GM12865 (cell line): ENCODE measurements at regions not wholly inside any gene's neighbourhood (a gene's known extent, or its start where the extent isn't known, plus 50 kb on each side); places are given as distances from the start of the nearest gene placed in this dataset.

ENCODE experiments used
- DNase-seq: peaks from one replicate; pipeline ENCODE4 v3.0.0; 2010; ENCODE audit warnings: low read depth
- H3K4me3 ChIP-seq: 2 replicates; pipeline ENCODE4 v1.5.1; 2011; ENCODE audit warnings: mild to moderate bottlenecking, low read depth, low read length, control low read depth
- CTCF ChIP-seq: IDR thresholded peaks from 2 replicates; pipeline ENCODE4 v1.5.1; 2011; ENCODE audit warnings: low read length, control low read depth, low read depth, inconsistent platforms; ENCODE audit not compliant: insufficient read depth; ENCODE audit errors: missing control alignments

DNA sequence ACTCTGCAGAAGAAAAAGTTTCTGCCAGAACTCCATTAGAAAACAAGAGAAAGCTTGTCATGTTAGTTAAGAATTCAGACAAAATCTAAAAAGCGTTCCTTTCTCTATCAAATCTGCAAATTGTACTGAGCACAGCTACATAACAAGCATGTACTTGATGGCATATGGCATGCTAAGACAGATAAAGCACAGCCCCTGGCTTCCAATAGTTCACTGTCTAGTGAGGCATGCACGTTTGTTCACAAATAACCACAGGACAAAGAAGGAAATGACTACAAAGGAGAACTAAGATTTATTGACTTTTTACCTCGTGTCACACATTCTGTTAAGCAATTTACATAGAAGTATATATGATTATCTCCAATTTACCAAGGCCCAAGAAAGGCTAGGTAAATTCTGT, 518.2 kb upstream of the TLE4 start:
- peak; percentile 28 for DNase-seq
- TF ChIP-seq CTCF, result no peak
- H3K4me3 ChIP-seq, result no peak overlapping the region

DNA sequence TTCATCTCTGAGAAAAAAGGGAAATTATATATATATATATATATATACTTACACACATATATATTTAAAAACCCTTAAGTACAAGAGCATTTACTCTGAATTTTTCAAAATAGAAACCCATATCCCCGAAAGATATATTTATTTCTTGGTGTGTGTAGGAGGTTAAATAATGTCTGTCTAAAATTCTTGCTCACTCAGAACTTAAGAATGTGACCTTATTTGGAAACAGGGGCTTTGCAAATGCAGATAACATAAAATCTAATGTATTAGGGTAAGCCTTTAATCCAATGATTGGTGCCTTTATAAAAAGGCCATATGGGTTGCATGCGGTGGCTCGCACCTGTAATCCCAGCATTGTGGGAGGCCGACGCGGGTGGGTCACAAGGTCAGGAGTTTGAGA, 517.3 kb upstream of the TLE4 start:
- no peak overlapping the region for H3K4me3 ChIP-seq
- no peak for DNase-seq
- TF ChIP-seq CTCF, result no peak

GRCh38 chr9:79056041-79056440, 515.7 kb upstream of the TLE4 start:
- no peak overlapping the region for H3K4me3 ChIP-seq
- DNase-seq, result no peak
- TF ChIP-seq CTCF, result no peak

DNA sequence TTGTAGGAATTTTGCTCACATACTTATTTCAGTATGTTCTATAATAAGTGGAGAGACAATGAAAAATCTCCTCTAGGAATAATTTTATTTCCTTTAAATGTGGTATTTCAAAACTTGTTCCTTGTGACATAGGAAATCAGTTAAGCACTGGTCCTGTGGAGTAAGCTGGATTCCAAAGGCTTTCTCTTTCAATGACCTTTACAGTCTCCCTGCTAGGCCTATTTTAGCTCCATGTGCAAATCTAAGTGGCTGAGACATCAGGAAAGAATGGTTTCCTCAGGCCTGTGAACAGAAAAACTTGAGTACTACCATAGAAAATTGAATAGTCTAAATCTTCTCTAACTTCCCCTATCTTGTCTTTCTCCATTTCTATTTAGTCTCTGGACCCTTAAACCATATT, 514.2 kb upstream of the TLE4 start:
- no peak for TF ChIP-seq CTCF
- no peak overlapping the region for H3K4me3 ChIP-seq
- DNase-seq, result no peak

GRCh38 chr9:79060766-79061165, 511.0 kb upstream of the TLE4 start:
- no peak for DNase-seq
- TF ChIP-seq CTCF, result no peak
- no peak overlapping the region for H3K4me3 ChIP-seq

DNA sequence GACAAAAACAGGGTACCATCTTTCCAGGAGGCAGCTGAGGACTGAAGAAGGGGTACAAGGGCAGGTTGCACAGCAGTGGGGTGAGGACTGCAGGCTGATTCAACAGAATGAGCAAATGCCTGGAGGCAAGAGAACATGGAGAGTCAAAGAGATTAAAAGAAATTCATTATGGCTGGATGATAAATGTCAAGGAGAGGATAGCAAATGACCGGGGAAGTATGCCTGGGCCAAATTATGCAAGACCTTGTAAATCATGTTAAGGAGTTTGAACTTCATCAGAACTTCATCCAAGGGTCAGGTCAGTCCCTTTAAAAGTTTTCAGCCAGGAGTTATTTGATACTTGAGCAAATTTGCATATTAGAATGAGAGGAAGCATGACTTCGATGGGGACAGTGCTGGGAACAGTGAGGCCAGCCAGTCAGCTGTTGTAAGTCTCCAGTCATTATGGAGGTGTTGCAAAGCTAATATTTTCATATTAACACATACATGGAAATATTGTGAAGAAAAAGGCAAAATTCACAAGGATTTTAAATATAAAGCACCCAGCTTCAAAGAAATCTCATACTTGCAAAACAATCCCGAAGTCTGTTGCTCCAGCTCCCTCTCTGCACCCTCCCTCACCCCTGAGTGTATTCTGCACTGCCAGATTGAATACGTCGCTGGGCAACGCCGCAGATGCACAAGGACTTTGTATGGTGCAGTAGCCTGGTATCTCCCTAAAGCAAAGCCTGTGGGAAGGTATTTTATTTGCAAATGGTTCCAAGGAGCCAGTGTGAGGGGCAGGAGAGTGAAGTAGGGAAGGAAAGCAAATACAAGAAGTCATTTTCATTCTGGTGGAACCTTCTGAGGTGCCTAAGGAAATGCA, 509.8 kb upstream of the TLE4 start:
- TF ChIP-seq CTCF, result no peak
- DNase-seq, result no peak
- no peak overlapping the region for H3K4me3 ChIP-seq

DNA sequence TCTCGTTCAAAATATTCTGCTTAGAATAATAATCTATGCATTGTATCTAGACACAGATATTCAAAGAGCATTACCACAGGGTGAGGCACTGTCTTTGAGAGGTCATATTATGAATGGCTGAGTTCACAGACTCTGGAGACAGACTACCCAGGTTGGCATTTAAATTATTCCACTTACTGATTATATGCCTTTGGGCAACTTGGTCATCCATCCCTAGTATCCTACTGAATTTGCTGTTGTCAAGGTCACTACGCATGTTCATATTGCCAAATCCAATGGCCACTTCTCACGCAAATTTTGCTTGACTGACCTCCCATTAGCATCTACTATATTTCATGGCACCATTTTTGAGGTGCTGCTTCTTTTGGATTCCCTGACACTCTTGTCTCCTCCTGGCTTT, 498.6 kb upstream of the TLE4 start:
- no peak for DNase-seq
- H3K4me3 ChIP-seq, result no peak overlapping the region
- no peak for TF ChIP-seq CTCF
